ENCODE measurements at regions not wholly inside any gene's neighbourhood (a gene's known extent, or its start where the extent isn't known, plus 50 kb on each side); places are given as distances from the start of the nearest gene placed in this dataset.

GRCh38 chr5:20617841-20618240, 629.8 kb upstream of the CDH18 start:
- DNase-seq, result no peak
- in situ Hi-C loops (cut with HindIII; ENCODE audit: low pct_ligation_motif_present, low sequenced_read_pairs), result no loop called here
- H3K27ac ChIP-seq, result no peak overlapping the region
- no peak overlapping the region for H3K4me3 ChIP-seq (ENCODE audit: low read depth, low read length)
- no peaks in the 10 kb centered on the region for H3K27me3 ChIP-seq (replicated peaks)
- no peaks in the 10 kb centered on the region for H3K36me3 ChIP-seq (replicated peaks)
- TF ChIP-seq CTCF (IDR thresholded peaks at IDR 0.05; ENCODE audit: low read depth, low read length, missing control alignments), result no peak

GRCh38 chr5:20615888-20616563, 628.0 kb upstream of the CDH18 start:
- DNase-seq, result no peak
- Histone ChIP-seq H3K4me3 (ENCODE audit: low read depth, low read length) (no peak overlapping the region), H3K27ac (no peak overlapping the region), H3K36me3 (replicated peaks) (no peaks in the 10 kb centered on the region), H3K27me3 (replicated peaks) (no peaks in the 10 kb centered on the region)
- no peak for TF ChIP-seq CTCF (IDR thresholded peaks at IDR 0.05; ENCODE audit: low read depth, low read length, missing control alignments)
- in situ Hi-C loops (cut with HindIII; ENCODE audit: low pct_ligation_motif_present, low sequenced_read_pairs), result no loop called here

- Histone ChIP-seq H3K36me3 (replicated peaks) (no peaks in the 10 kb centered on the region), H3K27me3 (replicated peaks) (no peaks in the 10 kb centered on the region), H3K4me3 (ENCODE audit: low read depth, low read length) (no peak overlapping the region), H3K27ac (no peak overlapping the region)
- no peak for TF ChIP-seq CTCF (IDR thresholded peaks at IDR 0.05; ENCODE audit: low read depth, low read length, missing control alignments)
- in situ Hi-C loops (cut with HindIII; ENCODE audit: low pct_ligation_motif_present, low sequenced_read_pairs), result no loop called here
- DNase-seq, result no peak
Measured at GRCh38 chr5:20611620-20612019, 623.6 kb upstream of the CDH18 start.

GRCh38 chr5:20610681-20611080, 622.7 kb upstream of the CDH18 start:
- Histone ChIP-seq H3K36me3 (replicated peaks) (no peaks in the 10 kb centered on the region), H3K27me3 (replicated peaks) (no peaks in the 10 kb centered on the region), H3K4me3 (ENCODE audit: low read depth, low read length) (no peak overlapping the region), H3K27ac (no peak overlapping the region)
- no peak for DNase-seq
- TF ChIP-seq CTCF (IDR thresholded peaks at IDR 0.05; ENCODE audit: low read depth, low read length, missing control alignments), result no peak
- in situ Hi-C loops (cut with HindIII; ENCODE audit: low pct_ligation_motif_present, low sequenced_read_pairs), result no loop called here

- H3K27me3 ChIP-seq (replicated peaks), result no peaks in the 10 kb centered on the region
- in situ Hi-C loops (cut with HindIII; ENCODE audit: low pct_ligation_motif_present, low sequenced_read_pairs), result no loop called here
- no peak overlapping the region for H3K27ac ChIP-seq
- DNase-seq, result no peak
- no peak overlapping the region for H3K4me3 ChIP-seq (ENCODE audit: low read depth, low read length)
- no peaks in the 10 kb centered on the region for H3K36me3 ChIP-seq (replicated peaks)
- no peak for TF ChIP-seq CTCF (IDR thresholded peaks at IDR 0.05; ENCODE audit: low read depth, low read length, missing control alignments)
Measured at GRCh38 chr5:20609126-20609525, 621.1 kb upstream of the CDH18 start.

- TF ChIP-seq CTCF (IDR thresholded peaks at IDR 0.05; ENCODE audit: low read depth, low read length, missing control alignments), result no peak
- Histone ChIP-seq H3K4me3 (ENCODE audit: low read depth, low read length) (no peak overlapping the region), H3K27me3 (replicated peaks) (no peaks in the 10 kb centered on the region), H3K27ac (no peak overlapping the region), H3K36me3 (replicated peaks) (no peaks in the 10 kb centered on the region)
- in situ Hi-C loops (cut with HindIII; ENCODE audit: low pct_ligation_motif_present, low sequenced_read_pairs), result no loop called here
- no peak for DNase-seq
Measured at GRCh38 chr5:20608567-20608966, 620.6 kb upstream of the CDH18 start.
